ENCODE measurements at regions not wholly inside any gene's neighbourhood (a gene's known extent, or its start where the extent isn't known, plus 50 kb on each side); places are given as distances from the start of the nearest gene placed in this dataset.

- POLR2A ChIA-PET, result no interaction called here
- TF ChIP-seq ZNF384 (IDR thresholded peaks at IDR 0.05), result no peak
- no peak for TF ChIP-seq CTBP1 (IDR thresholded peaks at IDR 0.05; ENCODE audit: borderline replicate concordance)
- no peak for TF ChIP-seq ELF4 (IDR thresholded peaks at IDR 0.05)
- TF ChIP-seq TARDBP (IDR thresholded peaks at IDR 0.05), result no peak
- TF ChIP-seq HDGF (IDR thresholded peaks at IDR 0.05; ENCODE audit: borderline replicate concordance), result no peak
- TF ChIP-seq FOXK2 (IDR thresholded peaks at IDR 0.05), result no peak
- TF ChIP-seq LEF1 (IDR thresholded peaks at IDR 0.05; ENCODE audit: borderline replicate concordance), result no peak
- TF ChIP-seq BHLHE40 (IDR thresholded peaks at IDR 0.05; ENCODE audit: borderline replicate concordance), result no peak
- TF ChIP-seq NFRKB (IDR thresholded peaks at IDR 0.05), result no peak
- no peak for DNase-seq (ENCODE audit: extremely low spot score)
- CTCF ChIA-PET, result no interaction called here
Observed at GRCh38 chrX:96379951-96380350, 304.7 kb upstream of the DIAPH2 start.

- TF ChIP-seq TARDBP (IDR thresholded peaks at IDR 0.05), result no peak
- no peak for TF ChIP-seq FOXM1 (IDR thresholded peaks at IDR 0.05; ENCODE audit: borderline replicate concordance)
- no peak for TF ChIP-seq FOXA1 (IDR thresholded peaks at IDR 0.05)
- no peak for TF ChIP-seq PKNOX1 (IDR thresholded peaks at IDR 0.05)
- TF ChIP-seq CTBP1 (IDR thresholded peaks at IDR 0.05; ENCODE audit: borderline replicate concordance), result no peak
- no peak for DNase-seq (ENCODE audit: extremely low spot score)
- CTCF ChIA-PET, result no interaction called here
- POLR2A ChIA-PET, result no interaction called here
Observed at GRCh38 chrX:96382018-96382417, 302.6 kb upstream of the DIAPH2 start.

- TF ChIP-seq FOXA1 (IDR thresholded peaks at IDR 0.05) (no peak), PKNOX1 (IDR thresholded peaks at IDR 0.05) (no peak), ZNF384 (IDR thresholded peaks at IDR 0.05) (no peak), HDGF (IDR thresholded peaks at IDR 0.05; ENCODE audit: borderline replicate concordance) (no peak), LEF1 (IDR thresholded peaks at IDR 0.05; ENCODE audit: borderline replicate concordance) (no peak), TARDBP (IDR thresholded peaks at IDR 0.05) (no peak), ELF4 (IDR thresholded peaks at IDR 0.05) (no peak), CTBP1 (IDR thresholded peaks at IDR 0.05; ENCODE audit: borderline replicate concordance) (no peak), SP1 (IDR thresholded peaks at IDR 0.05) (no peak), BHLHE40 (IDR thresholded peaks at IDR 0.05; ENCODE audit: borderline replicate concordance) (no peak), NFRKB (IDR thresholded peaks at IDR 0.05) (no peak), ARNT (IDR thresholded peaks at IDR 0.05) (no peak), FOXK2 (IDR thresholded peaks at IDR 0.05) (no peak), L3MBTL2 (conservative IDR thresholded peaks at IDR 0.05) (no peak), FOXM1 (IDR thresholded peaks at IDR 0.05; ENCODE audit: borderline replicate concordance) (no peak)
- no peak for DNase-seq (ENCODE audit: extremely low spot score)
- ChIA-PET CTCF (no interaction called here), POLR2A (no interaction called here)
Observed at GRCh38 chrX:96383428-96383827, 301.2 kb upstream of the DIAPH2 start.

GRCh38 chrX:96386325-96386724 lies 298.3 kb upstream of the DIAPH2 start:
- ChIA-PET POLR2A (no interaction called here), CTCF (no interaction called here)
- no peak for TF ChIP-seq SP1 (IDR thresholded peaks at IDR 0.05)
- no peak for TF ChIP-seq PKNOX1 (IDR thresholded peaks at IDR 0.05)
- no peak for TF ChIP-seq HDGF (IDR thresholded peaks at IDR 0.05; ENCODE audit: borderline replicate concordance)
- no peak for DNase-seq (ENCODE audit: extremely low spot score)

GRCh38 chrX:96386981-96387380 lies 297.7 kb upstream of the DIAPH2 start:
- POLR2A ChIA-PET, result no interaction called here
- TF ChIP-seq SUZ12 (IDR thresholded peaks at IDR 0.05) (no peak), HDGF (IDR thresholded peaks at IDR 0.05; ENCODE audit: borderline replicate concordance) (no peak), LEF1 (IDR thresholded peaks at IDR 0.05; ENCODE audit: borderline replicate concordance) (no peak), PKNOX1 (IDR thresholded peaks at IDR 0.05) (no peak), NFRKB (IDR thresholded peaks at IDR 0.05) (no peak), ZNF384 (IDR thresholded peaks at IDR 0.05) (no peak)
- CTCF ChIA-PET, result interaction anchor here (0.6 kb wide), 1 partner anchor 1245 kb away, joined by 5 read pairs; no protein-coding TSS in a partner anchor
- DNase-seq (ENCODE audit: extremely low spot score), result no peak

GRCh38 chrX:96387801-96388200 lies 296.8 kb upstream of the DIAPH2 start:
- DNase-seq (ENCODE audit: extremely low spot score), result no peak
- TF ChIP-seq NFRKB (IDR thresholded peaks at IDR 0.05), result no peak
- TF ChIP-seq FOXK2 (IDR thresholded peaks at IDR 0.05), result no peak
- no peak for TF ChIP-seq PKNOX1 (IDR thresholded peaks at IDR 0.05)
- no peak for TF ChIP-seq BHLHE40 (IDR thresholded peaks at IDR 0.05; ENCODE audit: borderline replicate concordance)
- no peak for TF ChIP-seq ARNT (IDR thresholded peaks at IDR 0.05)
- TF ChIP-seq CTBP1 (IDR thresholded peaks at IDR 0.05; ENCODE audit: borderline replicate concordance), result no peak
- CTCF ChIA-PET, result interaction anchor here (0.6 kb wide), 1 partner anchor 1244 kb away, joined by 5 read pairs; no protein-coding TSS in a partner anchor
- POLR2A ChIA-PET, result no interaction called here
